Renal pelvis (tissue), 1 donor: ENCODE measurements at regions not wholly inside any gene's neighbourhood (a gene's known extent, or its start where the extent isn't known, plus 50 kb on each side); places are given as distances from the start of the nearest gene placed in this dataset.
A peak's percentile ranks its signal among the peaks of the same experiment; 100 is the strongest.

Source experiments
- DNase-seq: peaks from one replicate; pipeline ENCODE4 v3.0.0-alpha.2; 2013

GRCh38 chr5:2206293-2207108 is 323.8 kb upstream of the IRX4 start:
- no peak for DNase-seq

DNA sequence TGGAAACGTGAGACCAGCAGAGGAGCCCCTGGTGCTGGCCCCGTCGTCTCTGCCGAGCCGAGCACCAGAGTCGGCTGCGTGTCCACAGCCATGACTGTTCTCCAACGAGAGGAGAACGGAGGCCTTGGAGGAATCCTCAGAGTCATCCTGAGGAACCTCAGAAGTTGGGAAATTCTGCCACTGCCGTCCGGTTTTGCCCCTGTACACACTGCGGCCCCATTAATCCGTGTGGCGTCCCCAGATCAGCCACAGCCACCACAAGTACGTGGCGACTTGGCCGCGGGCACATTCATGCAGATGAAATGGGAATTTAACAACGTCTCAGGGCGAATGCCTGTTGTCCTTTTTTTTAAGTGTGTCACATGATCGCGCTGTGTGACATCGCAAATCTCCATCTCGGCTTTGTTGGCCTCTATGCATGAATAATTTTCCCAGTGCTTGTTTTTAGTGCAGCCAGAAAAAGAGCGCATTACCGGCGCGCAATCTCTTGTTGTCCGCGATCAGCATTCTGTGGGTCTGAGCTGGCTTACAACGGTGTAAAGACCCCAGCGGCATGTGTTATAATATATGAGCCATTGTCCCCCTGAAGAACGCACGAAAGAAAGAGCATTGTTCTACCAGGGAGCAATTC is 323.0 kb upstream of the IRX4 start:
- DNase-seq: no peak

GRCh38 chr5:2205185-2205585 is 322.5 kb upstream of the IRX4 start:
- no peak for DNase-seq

DNA sequence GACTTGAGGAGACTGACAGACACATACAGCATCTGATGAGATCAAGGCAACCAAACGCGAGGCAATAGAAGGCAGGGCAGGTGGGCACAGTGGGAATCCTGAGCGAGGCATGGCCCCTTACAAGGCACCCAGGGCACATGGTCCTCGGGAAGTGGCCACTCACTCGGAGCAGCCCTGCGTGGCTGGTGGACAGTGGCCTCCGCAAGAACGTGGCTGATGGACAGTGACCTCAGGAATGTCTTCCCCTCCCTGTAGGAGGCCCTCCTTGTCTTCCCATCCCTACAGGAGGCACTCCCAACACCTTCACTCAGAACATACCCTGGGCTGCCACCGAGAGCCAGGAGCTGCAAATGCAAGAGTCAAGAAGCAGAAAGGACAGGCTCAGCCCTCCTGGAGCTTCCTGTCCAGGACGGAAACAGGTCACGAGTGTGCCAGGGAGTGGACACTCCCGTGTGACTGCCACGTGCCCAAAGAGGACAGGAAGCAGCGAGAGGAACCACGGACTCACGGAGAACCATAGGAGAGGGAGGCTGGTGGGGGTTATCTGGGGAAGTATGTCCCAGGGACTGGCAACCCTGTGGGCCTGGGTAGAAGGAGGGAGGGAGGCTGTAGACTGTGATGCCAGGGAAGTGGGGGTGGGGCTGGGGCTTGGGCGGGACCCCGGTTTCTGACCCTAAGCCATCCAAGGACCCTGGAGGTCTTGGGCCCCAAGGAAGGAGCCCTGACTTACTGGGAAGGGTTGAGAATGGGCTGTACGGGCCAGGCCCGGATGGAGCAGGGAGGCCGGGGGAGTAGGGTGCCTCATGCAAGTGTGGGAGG is 321.9 kb upstream of the IRX4 start:
- DNase-seq: no peak

DNA sequence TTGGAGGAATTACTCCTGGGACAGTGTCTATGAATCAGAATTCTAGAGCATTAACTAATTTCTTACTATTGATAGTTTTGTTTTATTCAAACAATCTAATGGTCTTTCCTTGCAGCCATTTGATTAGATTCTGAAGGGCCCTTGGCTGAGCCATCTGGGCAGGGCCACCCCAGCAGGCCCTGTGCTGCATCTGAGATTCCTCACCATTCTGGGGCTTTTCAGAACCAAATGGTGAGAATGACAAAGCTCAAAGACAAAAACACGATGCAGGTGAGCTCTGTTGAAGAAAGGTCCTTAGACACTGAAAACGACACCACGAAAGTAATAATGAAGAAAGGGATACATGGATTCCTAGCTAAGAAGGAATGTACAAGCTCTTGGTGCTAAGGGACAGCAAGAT is 321.0 kb upstream of the IRX4 start:
- DNase-seq: no peak

- DNase-seq: no peak
These were observed 319.1 kb upstream of the IRX4 start for GRCh38 chr5:2201832-2202231.

- DNase-seq: no peak
These were observed 318.7 kb upstream of the IRX4 start for GRCh38 chr5:2201421-2201820.

DNA sequence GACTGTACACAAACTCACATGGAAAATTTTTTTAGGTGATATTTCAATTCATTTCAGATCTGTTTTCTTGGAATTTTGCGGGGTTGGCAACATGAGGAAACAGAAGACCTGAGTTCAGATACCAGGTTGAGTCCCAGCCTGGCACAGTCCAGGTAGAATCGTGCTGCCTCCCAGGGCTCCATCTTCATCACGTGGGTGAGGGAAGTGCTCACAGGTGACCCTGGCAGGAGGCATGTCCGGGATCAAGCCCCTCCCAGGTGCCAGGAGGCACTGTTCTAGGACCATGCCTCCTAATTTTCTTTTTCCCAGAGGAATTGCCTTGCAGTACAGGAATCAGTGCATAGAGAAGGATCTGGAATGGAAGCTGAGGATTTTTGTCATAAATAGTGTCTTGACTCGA is 318.3 kb upstream of the IRX4 start:
- DNase-seq: no peak

DNA sequence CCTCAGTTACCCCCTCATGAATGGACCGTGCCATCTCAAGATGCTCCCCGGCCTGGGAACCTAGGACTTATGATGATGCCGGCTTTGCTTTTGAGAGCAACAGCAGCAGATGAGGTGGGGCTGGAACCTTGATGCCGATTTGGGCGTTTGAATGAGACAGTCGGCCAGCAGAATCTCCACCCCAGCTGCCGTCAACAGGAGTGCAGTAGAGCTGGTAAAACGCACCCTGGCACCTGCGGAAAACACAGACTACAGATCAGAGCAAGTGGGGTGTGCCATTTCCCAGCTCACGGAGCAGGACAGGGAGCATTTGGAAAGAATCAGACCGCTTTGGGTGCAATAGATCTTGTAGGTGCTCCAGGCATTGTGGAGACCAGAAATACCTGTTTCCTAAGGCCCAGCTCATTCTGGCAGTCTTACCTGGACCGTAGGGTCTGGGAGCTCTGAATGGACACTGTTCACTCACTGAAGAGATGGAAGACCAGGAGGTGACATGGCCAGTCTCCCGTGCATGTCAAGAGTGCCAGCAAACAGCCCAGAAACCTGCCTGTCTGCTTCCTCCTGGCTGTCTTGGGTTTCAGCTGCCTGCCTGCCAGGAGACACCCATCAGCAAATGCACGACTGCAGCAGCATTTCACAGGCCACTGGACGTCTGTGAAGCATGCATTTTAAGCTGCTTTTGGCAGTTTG is 317.7 kb upstream of the IRX4 start:
- no peak for DNase-seq

DNA sequence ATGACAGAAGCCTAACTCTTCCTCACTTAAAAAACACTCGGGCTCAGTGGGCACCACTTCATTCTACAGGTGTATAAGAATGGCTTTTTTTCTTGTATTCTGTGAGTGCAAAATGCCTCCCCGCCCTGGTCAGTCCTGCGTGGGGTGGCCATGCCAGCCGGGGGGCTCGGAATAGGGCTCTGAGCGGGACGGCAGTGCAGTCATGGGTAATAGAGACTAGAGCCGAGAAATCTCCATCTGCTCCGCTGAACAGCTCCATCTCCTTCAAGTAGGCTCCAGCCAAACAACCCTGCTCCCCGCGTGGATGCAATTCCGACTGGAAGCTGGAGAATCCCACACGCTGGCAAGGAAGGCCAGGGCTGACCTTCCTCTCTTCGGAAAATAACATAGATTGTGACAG is 317.0 kb upstream of the IRX4 start:
- DNase-seq: no peak

DNA sequence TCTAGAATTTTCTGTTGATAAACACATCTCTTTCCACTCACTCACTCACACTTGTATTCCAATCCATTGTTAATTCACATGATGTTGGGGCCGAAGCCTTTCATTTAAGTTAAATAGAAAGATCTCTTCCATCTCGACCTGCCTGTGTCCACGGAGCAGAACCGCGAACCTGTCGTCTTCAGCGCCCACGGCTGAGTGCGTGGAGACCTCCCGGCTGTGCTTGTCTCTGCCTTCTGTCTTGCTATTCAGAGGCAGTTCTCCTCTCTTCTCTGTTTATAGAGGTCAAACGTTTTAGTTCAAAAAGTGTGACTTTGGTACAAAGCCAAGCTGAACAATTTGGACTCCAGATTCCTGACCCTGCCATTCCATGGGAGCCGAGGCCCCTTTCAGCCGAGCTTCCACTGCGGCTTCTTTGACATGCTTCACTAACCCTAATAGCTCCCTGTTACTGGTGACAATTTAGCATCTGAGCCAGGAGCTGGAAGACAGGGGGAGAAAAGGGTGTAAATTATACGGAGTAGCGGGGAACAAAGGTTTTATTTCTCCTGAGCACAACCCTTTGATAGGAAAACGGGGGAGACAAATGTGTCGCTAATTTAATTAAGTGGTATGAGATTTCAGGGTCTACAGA is 314.4 kb upstream of the IRX4 start:
- peak; percentile 61 for DNase-seq

GRCh38 chr5:2196416-2196815 is 313.7 kb upstream of the IRX4 start:
- DNase-seq: no peak

- no peak for DNase-seq
These were observed 312.2 kb upstream of the IRX4 start for GRCh38 chr5:2194949-2195348.

GRCh38 chr5:2194236-2194555 is 311.5 kb upstream of the IRX4 start:
- DNase-seq: no peak

- DNase-seq: no peak
These were observed 311.0 kb upstream of the IRX4 start for GRCh38 chr5:2193542-2194235.

DNA sequence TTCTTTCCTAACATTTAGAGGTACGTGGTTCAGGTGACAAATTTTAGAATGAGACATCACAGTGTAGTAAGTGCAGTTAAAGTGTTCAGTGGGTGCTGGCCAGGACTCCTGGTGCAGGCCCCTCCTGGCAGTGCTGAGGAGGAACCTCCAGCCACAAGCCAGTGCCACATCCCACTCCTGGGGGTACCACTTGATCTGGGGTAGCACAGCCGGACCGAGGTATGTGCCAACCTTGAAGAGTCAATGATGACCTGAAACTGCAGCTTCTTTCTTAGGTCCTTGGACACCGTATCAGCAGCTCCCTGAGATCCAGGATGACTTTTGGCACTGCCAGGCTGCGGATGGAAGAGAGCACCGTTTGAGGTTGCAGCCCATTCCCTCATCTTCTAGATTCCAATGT is 310.4 kb upstream of the IRX4 start:
- DNase-seq: no peak

- no peak for DNase-seq
These were observed 309.8 kb upstream of the IRX4 start for GRCh38 chr5:2192496-2192895.

DNA sequence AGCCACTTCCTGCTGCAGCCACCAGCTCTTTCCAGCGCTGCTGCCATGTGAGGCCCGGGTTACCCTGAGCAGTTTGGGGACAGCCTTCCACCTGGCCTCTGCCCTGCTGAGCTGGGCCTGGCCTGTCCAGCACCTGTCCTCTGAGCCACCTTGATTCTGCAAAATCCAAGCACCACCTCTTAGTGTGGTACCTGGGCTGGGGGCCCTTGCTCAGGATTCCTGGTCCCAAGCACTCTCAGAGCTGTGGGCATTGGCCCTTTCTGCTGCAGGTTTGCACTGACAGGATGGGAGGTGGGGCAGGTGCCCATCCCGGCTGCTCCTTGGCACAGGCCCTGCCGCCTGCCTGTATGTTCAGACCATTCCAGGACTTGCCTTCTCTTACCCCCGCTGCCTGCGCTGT is 309.2 kb upstream of the IRX4 start:
- DNase-seq: no peak

DNA sequence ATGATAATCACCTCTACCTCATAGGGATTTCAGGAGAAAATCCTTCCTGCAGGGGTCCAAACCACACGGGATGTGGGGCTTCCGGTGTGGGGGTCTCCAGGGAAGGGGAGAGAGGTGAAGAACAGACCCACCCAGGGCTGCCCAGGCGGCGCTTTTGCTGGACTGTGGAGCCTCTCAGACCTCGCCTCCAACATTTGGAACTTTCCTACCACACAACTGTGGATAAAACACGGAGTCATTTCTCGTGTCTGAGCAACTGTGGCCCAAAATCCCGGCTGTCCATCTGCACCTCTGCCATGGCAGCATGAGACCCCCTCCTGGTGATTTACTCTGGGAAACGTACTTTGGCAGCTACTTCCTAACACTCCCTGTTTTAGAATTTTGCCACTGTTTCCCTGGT is 307.8 kb upstream of the IRX4 start:
- no peak for DNase-seq

GRCh38 chr5:2188661-2189060 is 305.9 kb upstream of the IRX4 start:
- DNase-seq: no peak

DNA sequence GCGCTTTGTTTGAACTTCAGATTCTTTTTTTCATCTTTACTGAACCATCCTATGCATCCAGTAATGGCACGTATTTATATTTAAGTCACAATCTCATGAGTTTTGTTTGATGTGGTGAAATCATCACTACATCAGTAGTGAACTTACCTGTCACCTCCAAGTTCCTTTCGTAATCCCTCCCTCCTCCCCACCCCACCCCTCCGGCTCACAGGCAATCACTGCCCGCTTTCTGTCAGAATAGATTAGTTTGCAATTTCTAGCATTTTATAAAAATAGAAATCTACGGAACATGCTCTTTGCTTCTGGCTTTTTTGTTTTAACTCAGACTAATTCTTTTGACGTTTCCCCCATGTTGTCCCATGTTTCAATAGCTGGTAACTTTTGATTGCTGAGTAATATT is 305.4 kb upstream of the IRX4 start:
- no peak for DNase-seq
